ENCODE measurements at regions not wholly inside any gene's neighbourhood (a gene's known extent, or its start where the extent isn't known, plus 50 kb on each side); places are given as distances from the start of the nearest gene placed in this dataset.

GRCh38 chr6:54706391-54706790 lies 140.2 kb upstream of the FAM83B start:
- TF ChIP-seq CTCF (IDR thresholded peaks at IDR 0.05): no peak
- TF ChIP-seq POLR2A (IDR thresholded peaks at IDR 0.05): no peak

Data from body of pancreas (tissue), 4 donors.